DND-41 (cell line): ENCODE measurements at regions not wholly inside any gene's neighbourhood (a gene's known extent, or its start where the extent isn't known, plus 50 kb on each side); places are given as distances from the start of the nearest gene placed in this dataset.

Source experiments
- EZH2 ChIP-seq: IDR thresholded peaks from 3 replicates; pipeline ENCODE4 v1.6.1; 2012; ENCODE audit warnings: borderline replicate concordance, low read depth, mild to moderate bottlenecking, moderate library complexity, low read length, inconsistent platforms; ENCODE audit not compliant: severe bottlenecking
- TF ChIP-seq, protein P1 (sequence below): IDR thresholded peaks from 2 replicates; pipeline ENCODE4 v1.5.1; 2012; ENCODE audit warnings: borderline replicate concordance, low read length, moderate library complexity, mild to moderate bottlenecking; ENCODE audit not compliant: poor library complexity, severe bottlenecking; ENCODE audit errors: extremely low read depth

DNA sequence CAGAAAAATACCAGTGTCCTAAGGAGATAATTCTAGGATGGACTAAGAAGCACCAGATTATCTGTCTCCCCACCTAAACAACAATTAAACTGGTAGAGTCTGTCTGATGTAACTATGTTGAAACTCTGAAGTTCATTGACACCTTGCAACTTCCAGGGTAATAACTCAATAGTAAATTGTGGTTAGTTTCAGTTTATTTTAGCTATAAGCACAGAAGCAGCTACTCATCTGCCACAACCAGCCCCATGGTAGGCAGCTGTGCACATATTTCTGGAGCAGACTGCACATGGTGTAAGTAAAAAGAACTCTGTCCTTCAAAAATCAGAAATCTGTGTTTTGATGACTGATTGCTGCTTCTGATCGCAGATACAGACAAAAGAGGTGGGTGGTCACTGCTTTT is 852.1 kb downstream of the CDH11 start:
- TF ChIP-seq, protein P1, sequence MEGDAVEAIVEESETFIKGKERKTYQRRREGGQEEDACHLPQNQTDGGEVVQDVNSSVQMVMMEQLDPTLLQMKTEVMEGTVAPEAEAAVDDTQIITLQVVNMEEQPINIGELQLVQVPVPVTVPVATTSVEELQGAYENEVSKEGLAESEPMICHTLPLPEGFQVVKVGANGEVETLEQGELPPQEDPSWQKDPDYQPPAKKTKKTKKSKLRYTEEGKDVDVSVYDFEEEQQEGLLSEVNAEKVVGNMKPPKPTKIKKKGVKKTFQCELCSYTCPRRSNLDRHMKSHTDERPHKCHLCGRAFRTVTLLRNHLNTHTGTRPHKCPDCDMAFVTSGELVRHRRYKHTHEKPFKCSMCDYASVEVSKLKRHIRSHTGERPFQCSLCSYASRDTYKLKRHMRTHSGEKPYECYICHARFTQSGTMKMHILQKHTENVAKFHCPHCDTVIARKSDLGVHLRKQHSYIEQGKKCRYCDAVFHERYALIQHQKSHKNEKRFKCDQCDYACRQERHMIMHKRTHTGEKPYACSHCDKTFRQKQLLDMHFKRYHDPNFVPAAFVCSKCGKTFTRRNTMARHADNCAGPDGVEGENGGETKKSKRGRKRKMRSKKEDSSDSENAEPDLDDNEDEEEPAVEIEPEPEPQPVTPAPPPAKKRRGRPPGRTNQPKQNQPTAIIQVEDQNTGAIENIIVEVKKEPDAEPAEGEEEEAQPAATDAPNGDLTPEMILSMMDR: no peak
- no peak for TF ChIP-seq EZH2
